ENCODE measurements at regions not wholly inside any gene's neighbourhood (a gene's known extent, or its start where the extent isn't known, plus 50 kb on each side); places are given as distances from the start of the nearest gene placed in this dataset.
"Not testable (repeated sequence)": the region's sequence is repeated elsewhere in the genome, so short reads cannot be mapped to it uniquely, and the experiment has no call there.

DNA sequence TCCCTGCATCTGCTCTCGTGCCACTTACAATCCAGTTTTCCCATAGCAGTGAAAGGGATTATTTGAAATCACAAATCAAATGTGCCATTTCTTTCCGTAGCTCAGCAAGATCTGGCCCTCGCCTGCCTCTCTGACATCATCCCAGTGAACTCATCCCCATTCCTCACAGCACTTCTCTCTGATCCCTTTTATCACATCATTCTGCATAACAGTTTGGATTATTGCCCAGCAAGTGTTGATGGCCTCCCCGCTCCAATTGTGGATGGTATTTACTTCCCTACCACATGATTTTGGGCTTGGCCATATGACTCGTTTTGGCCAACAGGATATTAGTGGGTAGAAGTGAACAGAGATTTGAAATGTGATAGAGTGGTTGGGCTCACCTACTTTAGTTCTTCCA is 185.0 kb downstream of the NPIPA7 start:
- not testable (repeated sequence) for TF ChIP-seq POLR2A (IDR thresholded peaks at IDR 0.05)
- TF ChIP-seq, protein P1, sequence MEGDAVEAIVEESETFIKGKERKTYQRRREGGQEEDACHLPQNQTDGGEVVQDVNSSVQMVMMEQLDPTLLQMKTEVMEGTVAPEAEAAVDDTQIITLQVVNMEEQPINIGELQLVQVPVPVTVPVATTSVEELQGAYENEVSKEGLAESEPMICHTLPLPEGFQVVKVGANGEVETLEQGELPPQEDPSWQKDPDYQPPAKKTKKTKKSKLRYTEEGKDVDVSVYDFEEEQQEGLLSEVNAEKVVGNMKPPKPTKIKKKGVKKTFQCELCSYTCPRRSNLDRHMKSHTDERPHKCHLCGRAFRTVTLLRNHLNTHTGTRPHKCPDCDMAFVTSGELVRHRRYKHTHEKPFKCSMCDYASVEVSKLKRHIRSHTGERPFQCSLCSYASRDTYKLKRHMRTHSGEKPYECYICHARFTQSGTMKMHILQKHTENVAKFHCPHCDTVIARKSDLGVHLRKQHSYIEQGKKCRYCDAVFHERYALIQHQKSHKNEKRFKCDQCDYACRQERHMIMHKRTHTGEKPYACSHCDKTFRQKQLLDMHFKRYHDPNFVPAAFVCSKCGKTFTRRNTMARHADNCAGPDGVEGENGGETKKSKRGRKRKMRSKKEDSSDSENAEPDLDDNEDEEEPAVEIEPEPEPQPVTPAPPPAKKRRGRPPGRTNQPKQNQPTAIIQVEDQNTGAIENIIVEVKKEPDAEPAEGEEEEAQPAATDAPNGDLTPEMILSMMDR (IDR thresholded peaks at IDR 0.05) = not testable (repeated sequence)

Measured in uterus (tissue), 2 donors.